ENCODE measurements at regions not wholly inside any gene's neighbourhood (a gene's known extent, or its start where the extent isn't known, plus 50 kb on each side); places are given as distances from the start of the nearest gene placed in this dataset.

DNA sequence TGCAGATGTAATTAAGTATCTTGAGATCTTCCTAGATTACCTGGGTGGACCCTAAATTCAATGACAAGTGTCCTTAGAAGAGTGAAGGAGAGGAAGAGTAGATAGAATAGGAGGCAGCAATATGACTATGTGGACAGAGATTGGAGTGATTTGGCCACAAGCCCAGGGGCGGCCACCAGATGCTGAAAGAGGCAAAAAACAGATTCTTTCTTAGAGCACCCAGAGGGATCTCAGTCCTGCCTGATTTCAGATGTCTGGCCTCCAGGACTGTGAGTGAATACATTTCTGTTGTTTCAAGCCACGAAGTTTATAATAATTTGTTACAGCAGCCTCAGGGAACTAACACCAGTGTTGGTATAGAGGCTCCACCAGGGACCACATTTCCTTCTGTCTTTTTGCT lies 67.3 kb downstream of the DACT1 start:
- H3K36me3 ChIP-seq, result no peaks in the 10 kb centered on the region
- H3K4me3 ChIP-seq (ENCODE audit: low read depth, low read length), result no peak overlapping the region
- H3K27me3 ChIP-seq, result no peaks in the 10 kb centered on the region
- H3K4me1 ChIP-seq, result peaks cover 5% of the 10 kb centered on the region
- peak; percentile 51 for DNase-seq
- TF ChIP-seq, protein P1, sequence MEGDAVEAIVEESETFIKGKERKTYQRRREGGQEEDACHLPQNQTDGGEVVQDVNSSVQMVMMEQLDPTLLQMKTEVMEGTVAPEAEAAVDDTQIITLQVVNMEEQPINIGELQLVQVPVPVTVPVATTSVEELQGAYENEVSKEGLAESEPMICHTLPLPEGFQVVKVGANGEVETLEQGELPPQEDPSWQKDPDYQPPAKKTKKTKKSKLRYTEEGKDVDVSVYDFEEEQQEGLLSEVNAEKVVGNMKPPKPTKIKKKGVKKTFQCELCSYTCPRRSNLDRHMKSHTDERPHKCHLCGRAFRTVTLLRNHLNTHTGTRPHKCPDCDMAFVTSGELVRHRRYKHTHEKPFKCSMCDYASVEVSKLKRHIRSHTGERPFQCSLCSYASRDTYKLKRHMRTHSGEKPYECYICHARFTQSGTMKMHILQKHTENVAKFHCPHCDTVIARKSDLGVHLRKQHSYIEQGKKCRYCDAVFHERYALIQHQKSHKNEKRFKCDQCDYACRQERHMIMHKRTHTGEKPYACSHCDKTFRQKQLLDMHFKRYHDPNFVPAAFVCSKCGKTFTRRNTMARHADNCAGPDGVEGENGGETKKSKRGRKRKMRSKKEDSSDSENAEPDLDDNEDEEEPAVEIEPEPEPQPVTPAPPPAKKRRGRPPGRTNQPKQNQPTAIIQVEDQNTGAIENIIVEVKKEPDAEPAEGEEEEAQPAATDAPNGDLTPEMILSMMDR (IDR thresholded peaks at IDR 0.05; ENCODE audit: low read depth, low read length), result no peak
- H3K9me3 ChIP-seq, result no peaks in the 10 kb centered on the region

DNA sequence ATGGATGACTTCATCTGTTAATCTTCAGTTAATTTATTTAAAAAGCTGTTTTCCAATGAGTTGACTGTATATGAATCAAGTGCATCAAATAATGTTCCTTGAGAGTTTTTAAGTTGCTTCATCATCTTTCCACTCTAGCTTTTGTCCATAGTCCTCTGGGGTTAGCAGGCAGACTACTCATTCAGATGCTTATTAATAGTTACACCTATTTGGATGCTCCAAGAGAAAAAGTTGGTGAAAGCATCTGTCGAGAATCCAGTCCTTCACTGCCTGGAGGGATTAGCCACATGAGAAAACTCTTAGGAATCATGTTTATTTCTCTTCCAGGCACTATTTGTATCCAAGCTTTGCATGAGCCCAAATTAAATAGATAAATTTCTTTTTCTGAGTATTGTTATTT lies 70.2 kb downstream of the DACT1 start:
- TF ChIP-seq, protein P1 (IDR thresholded peaks at IDR 0.05; ENCODE audit: low read depth, low read length), result no peak
- Histone ChIP-seq H3K27me3 (no peaks in the 10 kb centered on the region), H3K36me3 (no peaks in the 10 kb centered on the region), H3K4me3 (ENCODE audit: low read depth, low read length) (no peak overlapping the region), H3K4me1 (peaks cover 8% of the 10 kb centered on the region), H3K9me3 (no peaks in the 10 kb centered on the region)
- no peak for DNase-seq

DNA sequence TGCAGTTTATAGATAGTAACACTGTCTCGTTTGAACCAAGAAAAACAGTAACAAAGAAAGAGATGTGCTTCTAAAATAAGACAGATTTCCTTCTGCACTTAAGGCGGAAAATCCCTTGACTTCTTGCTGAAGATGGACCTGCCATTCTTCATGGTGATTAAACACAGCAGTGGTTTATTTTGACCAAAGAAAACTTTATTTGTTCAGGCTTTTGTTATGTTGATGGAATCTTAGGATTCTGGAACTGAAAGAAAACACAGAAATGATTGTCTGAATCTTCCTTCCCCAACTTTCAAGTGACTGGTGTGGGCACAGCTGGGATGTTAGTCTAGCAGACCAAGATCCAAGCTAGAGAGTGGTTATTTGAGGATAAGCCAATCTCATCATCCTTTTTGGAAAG lies 72.2 kb downstream of the DACT1 start:
- no peaks in the 10 kb centered on the region for H3K27me3 ChIP-seq

DNA sequence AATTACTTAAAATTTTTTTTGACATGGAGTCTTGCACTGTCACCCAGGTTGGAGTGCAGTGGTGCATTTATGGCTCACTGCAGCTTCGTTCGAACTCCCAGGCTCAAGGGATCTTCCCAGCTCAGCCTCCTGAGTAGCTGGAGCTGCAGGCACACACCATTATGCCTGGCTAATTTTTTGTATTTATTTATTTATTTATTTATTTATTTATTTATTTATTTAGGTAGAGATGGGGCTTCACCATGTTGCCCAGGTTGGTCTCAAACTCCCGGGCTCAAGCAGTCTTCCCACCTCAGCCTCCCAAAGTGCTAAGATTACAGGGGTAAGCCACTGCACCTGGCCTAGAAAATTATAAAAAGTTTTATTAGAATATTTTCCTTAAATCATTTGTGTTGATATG lies 73.6 kb downstream of the DACT1 start:
- no peak for DNase-seq
- Histone ChIP-seq H3K4me1 (peaks cover 3% of the 10 kb centered on the region), H3K4me3 (ENCODE audit: low read depth, low read length) (no peak overlapping the region), H3K36me3 (no peaks in the 10 kb centered on the region), H3K9me3 (no peaks in the 10 kb centered on the region), H3K27me3 (no peaks in the 10 kb centered on the region)
- TF ChIP-seq, protein P1 (IDR thresholded peaks at IDR 0.05; ENCODE audit: low read depth, low read length), result no peak

More for the DNA sequence above, 72.2 kb downstream of the DACT1 start:
- Histone ChIP-seq H3K4me1 (peaks cover 4% of the 10 kb centered on the region), H3K9me3 (no peaks in the 10 kb centered on the region), H3K4me3 (ENCODE audit: low read depth, low read length) (no peak overlapping the region), H3K36me3 (no peaks in the 10 kb centered on the region)
- no peak for DNase-seq
- TF ChIP-seq, protein P1 (IDR thresholded peaks at IDR 0.05; ENCODE audit: low read depth, low read length), result no peak

DNA sequence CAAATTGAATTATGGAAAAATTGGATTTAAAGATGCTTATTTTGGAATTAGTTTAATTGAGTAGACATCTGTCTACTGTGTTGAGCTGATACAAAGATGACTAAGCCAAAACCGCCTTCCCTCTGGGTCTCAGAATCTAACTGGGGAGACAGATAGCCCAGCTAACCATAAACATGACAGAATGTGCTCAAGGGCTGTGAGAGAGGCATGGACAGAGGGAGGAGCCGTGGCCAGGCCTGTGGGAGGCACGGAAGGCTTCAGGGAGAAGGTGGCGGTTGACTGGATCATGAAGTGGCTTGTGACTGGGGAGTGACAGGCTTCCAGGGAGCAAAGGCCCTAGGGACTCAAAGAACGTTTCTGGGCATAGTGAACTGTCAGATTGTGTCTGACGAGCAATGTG lies 74.6 kb downstream of the DACT1 start:
- peak; percentile 71 for DNase-seq
- H3K27me3 ChIP-seq, result no peaks in the 10 kb centered on the region
- H3K9me3 ChIP-seq, result no peaks in the 10 kb centered on the region
- H3K36me3 ChIP-seq, result no peaks in the 10 kb centered on the region
- H3K4me1 ChIP-seq, result peaks cover 3% of the 10 kb centered on the region
- no peak overlapping the region for H3K4me3 ChIP-seq (ENCODE audit: low read depth, low read length)
- TF ChIP-seq, protein P1 (IDR thresholded peaks at IDR 0.05; ENCODE audit: low read depth, low read length), result no peak

DNA sequence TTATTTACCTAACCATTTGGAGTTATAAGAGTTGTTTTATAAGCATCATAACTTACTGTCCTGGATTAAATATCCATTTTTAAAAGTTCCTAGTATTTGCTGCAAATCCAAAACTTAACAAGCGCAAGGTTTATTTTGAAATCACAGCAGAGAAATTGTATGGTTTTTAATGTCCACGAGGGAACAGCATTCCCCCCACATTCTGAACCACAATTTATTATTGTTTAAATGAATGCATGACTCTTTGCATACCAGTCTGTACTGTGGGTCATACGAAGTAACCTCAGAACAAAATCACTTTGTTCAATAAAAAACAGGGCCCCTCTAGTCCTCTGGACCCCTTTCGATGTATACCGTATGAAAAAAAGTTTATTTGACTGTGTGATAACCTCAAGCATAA lies 75.9 kb downstream of the DACT1 start:
- Histone ChIP-seq H3K4me1 (peaks cover 3% of the 10 kb centered on the region), H3K4me3 (ENCODE audit: low read depth, low read length) (no peak overlapping the region), H3K9me3 (no peaks in the 10 kb centered on the region), H3K36me3 (no peaks in the 10 kb centered on the region), H3K27me3 (no peaks in the 10 kb centered on the region; the same call in 1 of the 2 replicates)
- TF ChIP-seq, protein P1 (IDR thresholded peaks at IDR 0.05; ENCODE audit: low read depth, low read length), result no peak
- DNase-seq, result no peak
